AG04449 (cell line): ENCODE measurements at regions not wholly inside any gene's neighbourhood (a gene's known extent, or its start where the extent isn't known, plus 50 kb on each side); places are given as distances from the start of the nearest gene placed in this dataset.

Experiments
- CTCF ChIA-PET: fragments of 350-600 bp; formaldehyde crosslinking; extraction: SDS; loops from one replicate; lab custom pipeline; 2021; ENCODE audit warnings: antibody characterized with exemption; lab: Yijun Ruan, JAX
- POLR2A ChIA-PET: fragments of 400-600, 350-600 bp; formaldehyde crosslinking; extraction: SDS; loops from one replicate; lab custom pipeline; 2020; ENCODE audit warnings: antibody characterized with exemption, inconsistent platforms; lab: Yijun Ruan, JAX
- DNase-seq: peaks from one replicate; pipeline ENCODE4 v3.0.0-alpha.2; 2010; ENCODE audit warnings: low read depth, low spot score
- H3K4me3 ChIP-seq: 2 replicates; pipeline ENCODE4 v1.5.1; 2011; ENCODE audit warnings: low read depth, mild to moderate bottlenecking, control low read depth, low read length
- TF ChIP-seq, protein P1 (sequence below): IDR thresholded peaks from one replicate; pipeline ENCODE4 v1.5.1; 2011; ENCODE audit warnings: mild to moderate bottlenecking, moderate library complexity, low read length, control low read depth, inconsistent platforms; ENCODE audit not compliant: insufficient read depth; ENCODE audit errors: missing control alignments

- TF ChIP-seq, protein P1, sequence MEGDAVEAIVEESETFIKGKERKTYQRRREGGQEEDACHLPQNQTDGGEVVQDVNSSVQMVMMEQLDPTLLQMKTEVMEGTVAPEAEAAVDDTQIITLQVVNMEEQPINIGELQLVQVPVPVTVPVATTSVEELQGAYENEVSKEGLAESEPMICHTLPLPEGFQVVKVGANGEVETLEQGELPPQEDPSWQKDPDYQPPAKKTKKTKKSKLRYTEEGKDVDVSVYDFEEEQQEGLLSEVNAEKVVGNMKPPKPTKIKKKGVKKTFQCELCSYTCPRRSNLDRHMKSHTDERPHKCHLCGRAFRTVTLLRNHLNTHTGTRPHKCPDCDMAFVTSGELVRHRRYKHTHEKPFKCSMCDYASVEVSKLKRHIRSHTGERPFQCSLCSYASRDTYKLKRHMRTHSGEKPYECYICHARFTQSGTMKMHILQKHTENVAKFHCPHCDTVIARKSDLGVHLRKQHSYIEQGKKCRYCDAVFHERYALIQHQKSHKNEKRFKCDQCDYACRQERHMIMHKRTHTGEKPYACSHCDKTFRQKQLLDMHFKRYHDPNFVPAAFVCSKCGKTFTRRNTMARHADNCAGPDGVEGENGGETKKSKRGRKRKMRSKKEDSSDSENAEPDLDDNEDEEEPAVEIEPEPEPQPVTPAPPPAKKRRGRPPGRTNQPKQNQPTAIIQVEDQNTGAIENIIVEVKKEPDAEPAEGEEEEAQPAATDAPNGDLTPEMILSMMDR, result no peak
- DNase-seq, result no peak
- POLR2A ChIA-PET, result interaction anchor here (1.7 kb wide), 1 partner anchor 67 kb away, joined by 3 read pairs; no protein-coding TSS in a partner anchor
- H3K4me3 ChIP-seq, result no peak overlapping the region
- CTCF ChIA-PET, result interaction anchor here (1.0 kb wide), 1 partner anchor 140 kb away, joined by 3 read pairs; no protein-coding TSS in a partner anchor
These were observed 65.8 kb upstream of the MSN start for GRCh38 chrX:65601530-65602220.

DNA sequence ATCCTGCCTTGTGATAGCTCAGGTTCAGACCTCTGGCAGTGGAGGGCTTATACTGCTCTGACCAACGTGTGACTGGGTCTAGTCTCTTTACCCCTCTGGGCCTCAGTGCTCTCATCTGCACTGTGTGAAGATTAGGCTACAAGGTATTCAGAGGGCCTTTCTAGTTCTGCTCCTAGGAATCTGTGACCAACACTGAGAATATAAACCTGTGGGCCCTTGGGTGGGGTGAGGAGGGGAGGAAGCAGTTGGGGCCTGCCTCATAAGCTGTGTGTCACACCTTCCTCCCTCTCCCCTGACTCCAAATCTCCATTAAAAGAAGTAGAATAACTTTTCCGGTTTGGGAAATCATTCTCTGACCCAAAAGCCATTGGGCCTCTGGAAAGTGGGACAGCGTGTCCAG lies 66.3 kb upstream of the MSN start:
- CTCF ChIA-PET, result interaction anchor here (1.0 kb wide), 1 partner anchor 140 kb away, joined by 3 read pairs; no protein-coding TSS in a partner anchor
- POLR2A ChIA-PET, result interaction anchor here (1.7 kb wide), 1 partner anchor 67 kb away, joined by 3 read pairs; no protein-coding TSS in a partner anchor
- TF ChIP-seq, protein P1, result no peak
- no peak overlapping the region for H3K4me3 ChIP-seq
- no peak for DNase-seq

GRCh38 chrX:65600106-65600505 lies 65.5 kb upstream of the LAS1L start:
- ChIA-PET CTCF (no interaction called here), POLR2A (no interaction called here)
- no peak overlapping the region for H3K4me3 ChIP-seq
- DNase-seq, result no peak
- TF ChIP-seq, protein P1, result no peak

- TF ChIP-seq, protein P1, result no peak
- DNase-seq, result no peak
- CTCF ChIA-PET, result no interaction called here
- no peak overlapping the region for H3K4me3 ChIP-seq
- POLR2A ChIA-PET, result no interaction called here
These were observed 64.1 kb upstream of the LAS1L start for GRCh38 chrX:65598559-65599147.

- no peak overlapping the region for H3K4me3 ChIP-seq
- POLR2A ChIA-PET, result interaction anchor here (0.7 kb wide), 1 partner anchor 13 kb away, joined by 11 read pairs; no protein-coding TSS in a partner anchor
- TF ChIP-seq, protein P1, result no peak
- DNase-seq, result no peak
- CTCF ChIA-PET, result interaction anchor here (0.6 to 2.1 kb wide), 17 partner anchors 9 to 390 kb away, joined by 3 to 18 read pairs (median 4); partner anchors contain the start of gene MSN
These were observed 61.9 kb upstream of the LAS1L start for GRCh38 chrX:65596270-65597034.

- H3K4me3 ChIP-seq, result no peak overlapping the region
- TF ChIP-seq, protein P1, result peak; percentile 95
- CTCF ChIA-PET, result interaction anchor here (0.6 to 2.1 kb wide), 11 partner anchors 10 to 391 kb away, joined by 3 to 18 read pairs (median 5); partner anchors contain the start of gene MSN
- DNase-seq, result peak; percentile 64
- POLR2A ChIA-PET, result interaction anchor here (0.7 kb wide), 1 partner anchor 220 kb away, joined by 4 read pairs; no protein-coding TSS in a partner anchor
These were observed 60.9 kb upstream of the LAS1L start for GRCh38 chrX:65595460-65595876.
